ENCODE measurements at regions not wholly inside any gene's neighbourhood (a gene's known extent, or its start where the extent isn't known, plus 50 kb on each side); places are given as distances from the start of the nearest gene placed in this dataset.

DNA sequence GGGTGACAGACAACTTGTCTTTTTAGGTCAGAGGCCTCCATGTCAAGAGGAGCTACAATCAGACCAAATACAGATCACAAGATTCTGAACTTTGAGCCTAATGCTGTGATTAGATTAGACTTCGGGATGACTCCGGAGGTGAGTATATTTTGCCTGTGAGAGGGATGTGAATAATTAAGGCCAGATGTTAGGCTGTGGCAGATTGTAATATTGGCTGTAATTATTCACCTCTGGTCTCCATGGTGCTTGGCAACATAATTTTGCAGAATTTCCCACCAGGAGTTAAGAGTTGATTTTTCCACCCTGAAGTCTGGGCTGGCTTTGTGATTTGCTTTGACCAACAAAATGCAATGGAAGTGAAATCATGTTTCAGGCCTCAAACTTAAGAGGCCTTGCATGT lies 108.2 kb upstream of the CWC22 start:
- TF ChIP-seq, protein P1, sequence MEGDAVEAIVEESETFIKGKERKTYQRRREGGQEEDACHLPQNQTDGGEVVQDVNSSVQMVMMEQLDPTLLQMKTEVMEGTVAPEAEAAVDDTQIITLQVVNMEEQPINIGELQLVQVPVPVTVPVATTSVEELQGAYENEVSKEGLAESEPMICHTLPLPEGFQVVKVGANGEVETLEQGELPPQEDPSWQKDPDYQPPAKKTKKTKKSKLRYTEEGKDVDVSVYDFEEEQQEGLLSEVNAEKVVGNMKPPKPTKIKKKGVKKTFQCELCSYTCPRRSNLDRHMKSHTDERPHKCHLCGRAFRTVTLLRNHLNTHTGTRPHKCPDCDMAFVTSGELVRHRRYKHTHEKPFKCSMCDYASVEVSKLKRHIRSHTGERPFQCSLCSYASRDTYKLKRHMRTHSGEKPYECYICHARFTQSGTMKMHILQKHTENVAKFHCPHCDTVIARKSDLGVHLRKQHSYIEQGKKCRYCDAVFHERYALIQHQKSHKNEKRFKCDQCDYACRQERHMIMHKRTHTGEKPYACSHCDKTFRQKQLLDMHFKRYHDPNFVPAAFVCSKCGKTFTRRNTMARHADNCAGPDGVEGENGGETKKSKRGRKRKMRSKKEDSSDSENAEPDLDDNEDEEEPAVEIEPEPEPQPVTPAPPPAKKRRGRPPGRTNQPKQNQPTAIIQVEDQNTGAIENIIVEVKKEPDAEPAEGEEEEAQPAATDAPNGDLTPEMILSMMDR (IDR thresholded peaks at IDR 0.05), result no peak
- no peak for TF ChIP-seq POLR2A (IDR thresholded peaks at IDR 0.05)
